ENCODE measurements at regions not wholly inside any gene's neighbourhood (a gene's known extent, or its start where the extent isn't known, plus 50 kb on each side); places are given as distances from the start of the nearest gene placed in this dataset.

GRCh38 chr7:46705386-46706255, 784.5 kb upstream of the IGFBP3 start:
- DNase-seq = no peak

GRCh38 chr7:46696741-46697140, 775.7 kb upstream of the IGFBP3 start:
- DNase-seq = no peak

GRCh38 chr7:46695051-46695708, 774.1 kb upstream of the IGFBP3 start:
- no peak for DNase-seq

- DNase-seq = no peak
These were observed 773.0 kb upstream of the IGFBP3 start for GRCh38 chr7:46694058-46694457.

GRCh38 chr7:46687203-46687602, 766.1 kb upstream of the IGFBP3 start:
- no peak for DNase-seq

- DNase-seq = no peak
These were observed 764.0 kb upstream of the IGFBP3 start for GRCh38 chr7:46685051-46685450.

- no peak for DNase-seq
These were observed 762.0 kb upstream of the IGFBP3 start for GRCh38 chr7:46682836-46683624.

- no peak for DNase-seq
These were observed 760.9 kb upstream of the IGFBP3 start for GRCh38 chr7:46681865-46682503.

GRCh38 chr7:46680147-46680546, 759.1 kb upstream of the IGFBP3 start:
- DNase-seq = no peak

GRCh38 chr7:46679671-46680070, 758.6 kb upstream of the IGFBP3 start:
- DNase-seq = no peak

GRCh38 chr7:46678421-46678820, 757.3 kb upstream of the IGFBP3 start:
- DNase-seq = no peak

- DNase-seq = no peak
These were observed 754.4 kb upstream of the IGFBP3 start for GRCh38 chr7:46675456-46675855.

GRCh38 chr7:46672861-46673260, 751.8 kb upstream of the IGFBP3 start:
- no peak for DNase-seq

GRCh38 chr7:46671108-46671769, 750.2 kb upstream of the IGFBP3 start:
- DNase-seq = no peak

GRCh38 chr7:46669028-46669427, 748.0 kb upstream of the IGFBP3 start:
- no peak for DNase-seq

- no peak for DNase-seq
These were observed 743.4 kb upstream of the IGFBP3 start for GRCh38 chr7:46664453-46664852.

- no peak for DNase-seq
These were observed 742.0 kb upstream of the IGFBP3 start for GRCh38 chr7:46663025-46663424.

GRCh38 chr7:46661431-46661830, 740.4 kb upstream of the IGFBP3 start:
- DNase-seq = no peak

- DNase-seq = no peak
These were observed 739.4 kb upstream of the IGFBP3 start for GRCh38 chr7:46660402-46660980.

GRCh38 chr7:46658281-46658680, 737.2 kb upstream of the IGFBP3 start:
- DNase-seq = no peak

GRCh38 chr7:46654546-46655443, 733.7 kb upstream of the IGFBP3 start:
- no peak for DNase-seq
